ENCODE measurements at regions not wholly inside any gene's neighbourhood (a gene's known extent, or its start where the extent isn't known, plus 50 kb on each side); places are given as distances from the start of the nearest gene placed in this dataset.

GRCh38 chr22:27588915-27589314 lies 212.6 kb downstream of the MN1 start:
- DNase-seq (ENCODE audit: low spot score) = no peak
- no peak for TF ChIP-seq CTCF (IDR thresholded peaks at IDR 0.05)
- Histone ChIP-seq H3K27ac (no peak overlapping the region), H3K9me3 (no peaks in the 10 kb centered on the region), H3K4me1 (peaks cover 0 to 9% of the 10 kb centered on the region in 2 donors), H3K4me3 (no peak overlapping the region), H3K27me3 (no peaks in the 10 kb centered on the region), H3K36me3 (no peaks in the 10 kb centered on the region)

- Histone ChIP-seq H3K27ac (no peak overlapping the region), H3K4me3 (no peak overlapping the region), H3K27me3 (no peaks in the 10 kb centered on the region), H3K36me3 (no peaks in the 10 kb centered on the region), H3K4me1 (peaks cover 0 to 9% of the 10 kb centered on the region in 2 donors), H3K9me3 (no peaks in the 10 kb centered on the region)
- no peak for TF ChIP-seq CTCF (IDR thresholded peaks at IDR 0.05)
- DNase-seq (ENCODE audit: low spot score) = no peak
Observed at GRCh38 chr22:27591060-27591459, 210.5 kb downstream of the MN1 start.

- H3K27ac ChIP-seq = no peak overlapping the region
- DNase-seq (ENCODE audit: low spot score) = no peak
- H3K36me3 ChIP-seq = no peaks in the 10 kb centered on the region
- H3K4me3 ChIP-seq = no peak overlapping the region
- no peaks in the 10 kb centered on the region for H3K27me3 ChIP-seq
- no peak for TF ChIP-seq CTCF (IDR thresholded peaks at IDR 0.05)
- H3K4me1 ChIP-seq = peaks cover 0 to 9% of the 10 kb centered on the region in 2 donors
- H3K9me3 ChIP-seq = no peaks in the 10 kb centered on the region
Observed at GRCh38 chr22:27593378-27593777, 208.2 kb downstream of the MN1 start.

GRCh38 chr22:27594020-27594419 lies 207.5 kb downstream of the MN1 start:
- Histone ChIP-seq H3K27ac (no peak overlapping the region), H3K9me3 (no peaks in the 10 kb centered on the region), H3K36me3 (no peaks in the 10 kb centered on the region), H3K4me1 (peaks cover 0 to 9% of the 10 kb centered on the region in 2 donors), H3K4me3 (no peak overlapping the region), H3K27me3 (no peaks in the 10 kb centered on the region)
- TF ChIP-seq CTCF (IDR thresholded peaks at IDR 0.05) = no peak
- DNase-seq (ENCODE audit: low spot score) = no peak

- Histone ChIP-seq H3K27ac (no peak overlapping the region), H3K4me1 (peaks cover 0 to 9% of the 10 kb centered on the region in 2 donors), H3K9me3 (no peaks in the 10 kb centered on the region), H3K36me3 (no peaks in the 10 kb centered on the region), H3K4me3 (no peak overlapping the region), H3K27me3 (no peaks in the 10 kb centered on the region)
- DNase-seq (ENCODE audit: low spot score) = no peak
- no peak for TF ChIP-seq CTCF (IDR thresholded peaks at IDR 0.05)
Observed at GRCh38 chr22:27594474-27595134, 207.0 kb downstream of the MN1 start.

Measured in right atrium auricular region (tissue), 2 donors.